ENCODE measurements at regions not wholly inside any gene's neighbourhood (a gene's known extent, or its start where the extent isn't known, plus 50 kb on each side); places are given as distances from the start of the nearest gene placed in this dataset.

DNA sequence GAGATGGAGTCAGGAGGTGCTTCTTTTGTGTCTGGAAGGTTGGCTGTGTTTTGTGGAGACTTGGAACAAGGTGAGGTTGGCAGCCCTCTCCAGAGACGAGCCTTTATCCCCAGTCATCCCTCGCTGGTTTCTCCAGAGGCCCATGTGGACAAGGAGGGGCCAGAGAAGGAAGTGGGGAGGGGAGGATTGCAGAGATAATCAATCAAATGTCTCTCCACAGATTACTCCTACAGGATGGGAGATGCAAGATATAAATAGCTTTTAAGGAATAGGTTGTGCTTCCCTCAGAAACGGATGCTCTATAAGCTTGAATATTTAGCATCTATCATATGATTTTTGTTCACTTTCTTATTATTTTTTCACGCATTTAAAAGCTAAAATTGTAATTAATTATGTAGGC, 70.4 kb upstream of the VWDE start:
- H3K27ac Mint-ChIP-seq (ENCODE audit: unreplicated experiment): no peak overlapping the region
- no peaks in the 10 kb centered on the region for H3K9me3 Mint-ChIP-seq (ENCODE audit: unreplicated experiment)
- H3K36me3 Mint-ChIP-seq (ENCODE audit: unreplicated experiment): no peaks in the 10 kb centered on the region
- H3K4me3 Mint-ChIP-seq (ENCODE audit: unreplicated experiment): no peak overlapping the region
- DNase-seq: no peak
- no peaks in the 10 kb centered on the region for H3K4me1 Mint-ChIP-seq (ENCODE audit: low read depth, unreplicated experiment)
- no peaks in the 10 kb centered on the region for H3K27me3 Mint-ChIP-seq (ENCODE audit: unreplicated experiment)
- TF ChIP-seq, protein P1, sequence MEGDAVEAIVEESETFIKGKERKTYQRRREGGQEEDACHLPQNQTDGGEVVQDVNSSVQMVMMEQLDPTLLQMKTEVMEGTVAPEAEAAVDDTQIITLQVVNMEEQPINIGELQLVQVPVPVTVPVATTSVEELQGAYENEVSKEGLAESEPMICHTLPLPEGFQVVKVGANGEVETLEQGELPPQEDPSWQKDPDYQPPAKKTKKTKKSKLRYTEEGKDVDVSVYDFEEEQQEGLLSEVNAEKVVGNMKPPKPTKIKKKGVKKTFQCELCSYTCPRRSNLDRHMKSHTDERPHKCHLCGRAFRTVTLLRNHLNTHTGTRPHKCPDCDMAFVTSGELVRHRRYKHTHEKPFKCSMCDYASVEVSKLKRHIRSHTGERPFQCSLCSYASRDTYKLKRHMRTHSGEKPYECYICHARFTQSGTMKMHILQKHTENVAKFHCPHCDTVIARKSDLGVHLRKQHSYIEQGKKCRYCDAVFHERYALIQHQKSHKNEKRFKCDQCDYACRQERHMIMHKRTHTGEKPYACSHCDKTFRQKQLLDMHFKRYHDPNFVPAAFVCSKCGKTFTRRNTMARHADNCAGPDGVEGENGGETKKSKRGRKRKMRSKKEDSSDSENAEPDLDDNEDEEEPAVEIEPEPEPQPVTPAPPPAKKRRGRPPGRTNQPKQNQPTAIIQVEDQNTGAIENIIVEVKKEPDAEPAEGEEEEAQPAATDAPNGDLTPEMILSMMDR (IDR thresholded peaks at IDR 0.05; ENCODE audit: partially characterized antibody, unreplicated experiment): no peak

DNA sequence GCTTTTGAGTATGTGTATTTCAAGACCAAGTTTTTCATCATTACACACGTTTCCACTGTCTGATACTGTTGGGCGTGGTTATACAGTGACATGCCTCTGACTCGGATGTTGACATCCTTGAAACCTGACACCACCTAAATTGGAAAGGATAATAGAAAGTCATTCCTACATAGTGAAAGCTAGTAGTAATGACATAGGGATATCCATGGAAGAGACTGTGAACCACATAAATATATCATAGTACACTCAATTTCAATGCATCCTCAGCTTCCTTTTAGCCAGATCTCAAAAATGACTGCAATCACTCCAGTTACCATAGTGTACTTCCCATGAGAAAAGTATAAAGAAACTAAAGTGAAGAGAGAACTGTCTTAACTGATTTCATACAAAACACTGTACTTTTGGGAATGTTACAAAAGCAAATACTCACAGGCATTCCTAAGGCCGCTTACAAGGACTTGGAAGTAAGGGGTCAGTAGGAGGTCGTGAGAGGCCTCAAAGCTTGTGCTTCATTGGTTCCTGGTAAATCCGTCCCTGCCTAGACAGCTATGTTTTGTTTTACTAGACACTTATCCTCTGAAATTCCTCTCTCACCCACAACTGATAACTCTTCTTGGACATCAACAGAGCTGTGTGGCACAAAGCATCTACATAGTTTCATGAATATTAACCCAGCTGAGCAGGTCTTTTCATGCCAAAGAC, 71.8 kb upstream of the VWDE start:
- H3K27me3 Mint-ChIP-seq (ENCODE audit: unreplicated experiment): no peaks in the 10 kb centered on the region
- no peak overlapping the region for H3K27ac Mint-ChIP-seq (ENCODE audit: unreplicated experiment)
- H3K9me3 Mint-ChIP-seq (ENCODE audit: unreplicated experiment): no peaks in the 10 kb centered on the region
- no peaks in the 10 kb centered on the region for H3K4me1 Mint-ChIP-seq (ENCODE audit: low read depth, unreplicated experiment)
- no peaks in the 10 kb centered on the region for H3K36me3 Mint-ChIP-seq (ENCODE audit: unreplicated experiment)
- DNase-seq: no peak
- H3K4me3 Mint-ChIP-seq (ENCODE audit: unreplicated experiment): no peak overlapping the region
- TF ChIP-seq, protein P1 (IDR thresholded peaks at IDR 0.05; ENCODE audit: partially characterized antibody, unreplicated experiment): no peak

DNA sequence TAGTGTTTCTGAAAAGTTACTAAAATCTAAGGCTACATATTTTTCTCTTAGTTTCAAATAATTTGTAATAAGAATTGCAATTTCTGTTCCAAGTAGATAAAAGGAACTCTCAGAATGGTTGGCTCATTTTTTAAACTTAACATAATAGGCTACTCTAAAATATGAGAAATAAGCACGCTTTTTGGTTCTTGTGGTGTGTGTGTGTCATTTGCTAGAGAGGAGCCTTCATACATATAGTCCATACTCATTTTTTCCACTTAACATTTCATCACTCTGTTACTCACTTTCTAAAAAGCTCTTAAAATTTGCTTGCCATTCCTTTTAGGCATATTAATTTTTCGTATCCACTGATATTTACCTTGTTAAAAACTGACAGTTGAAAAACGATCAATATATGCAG, 74.0 kb upstream of the VWDE start:
- no peak for DNase-seq
- TF ChIP-seq, protein P1 (IDR thresholded peaks at IDR 0.05; ENCODE audit: partially characterized antibody, unreplicated experiment): no peak
- Mint-ChIP-seq H3K36me3 (ENCODE audit: unreplicated experiment) (no peaks in the 10 kb centered on the region), H3K27ac (ENCODE audit: unreplicated experiment) (no peak overlapping the region), H3K27me3 (ENCODE audit: unreplicated experiment) (no peaks in the 10 kb centered on the region), H3K9me3 (ENCODE audit: unreplicated experiment) (no peaks in the 10 kb centered on the region), H3K4me3 (ENCODE audit: unreplicated experiment) (no peak overlapping the region), H3K4me1 (ENCODE audit: low read depth, unreplicated experiment) (no peaks in the 10 kb centered on the region)

DNA sequence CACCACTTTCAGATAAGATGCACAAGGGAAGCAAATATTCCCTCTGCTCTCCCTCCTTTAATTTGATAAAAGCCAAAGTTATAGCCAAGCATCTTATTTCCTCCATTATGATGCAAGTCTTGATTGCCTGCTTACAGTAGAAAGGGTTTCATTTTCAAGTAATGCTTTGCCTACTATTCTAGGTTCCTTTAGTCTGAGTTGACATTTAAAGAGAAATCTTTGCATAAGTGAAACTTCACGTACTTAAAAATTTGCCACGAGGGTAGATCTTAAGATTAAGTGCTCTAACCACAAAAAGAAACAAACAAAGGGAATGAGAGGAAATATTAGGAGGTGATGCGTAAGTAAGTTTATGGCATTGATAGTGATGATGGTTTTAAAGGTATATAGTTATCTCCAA, 78.1 kb upstream of the VWDE start:
- TF ChIP-seq, protein P1 (IDR thresholded peaks at IDR 0.05; ENCODE audit: partially characterized antibody, unreplicated experiment): no peak
- no peaks in the 10 kb centered on the region for H3K36me3 Mint-ChIP-seq (ENCODE audit: unreplicated experiment)
- no peaks in the 10 kb centered on the region for H3K27me3 Mint-ChIP-seq (ENCODE audit: unreplicated experiment)
- no peak overlapping the region for H3K4me3 Mint-ChIP-seq (ENCODE audit: unreplicated experiment)
- DNase-seq: no peak
- no peak overlapping the region for H3K27ac Mint-ChIP-seq (ENCODE audit: unreplicated experiment)
- H3K4me1 Mint-ChIP-seq (ENCODE audit: low read depth, unreplicated experiment): no peaks in the 10 kb centered on the region
- H3K9me3 Mint-ChIP-seq (ENCODE audit: unreplicated experiment): no peaks in the 10 kb centered on the region

DNA sequence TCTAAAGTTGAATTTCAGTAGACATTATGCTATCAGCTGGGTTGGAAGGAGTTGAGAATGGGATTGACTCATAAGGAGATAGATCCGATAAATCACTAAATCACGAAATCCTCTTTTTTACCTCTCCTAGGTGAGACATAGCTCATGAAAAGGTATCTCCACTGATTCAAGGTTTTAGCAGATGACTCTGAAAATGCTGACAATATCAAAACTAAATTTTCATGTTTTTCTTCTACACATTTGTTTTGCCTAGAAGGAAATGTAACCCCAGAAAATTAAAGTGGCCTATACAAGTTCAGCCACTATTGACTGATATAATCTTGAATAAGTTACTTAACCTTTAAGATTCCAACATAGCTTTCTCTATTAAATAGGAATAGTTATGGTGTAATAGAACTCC, 82.2 kb upstream of the VWDE start:
- DNase-seq: no peak
- Mint-ChIP-seq H3K4me3 (ENCODE audit: unreplicated experiment) (no peak overlapping the region), H3K4me1 (ENCODE audit: low read depth, unreplicated experiment) (peaks cover 10% of the 10 kb centered on the region), H3K27ac (ENCODE audit: unreplicated experiment) (no peak overlapping the region), H3K27me3 (ENCODE audit: unreplicated experiment) (no peaks in the 10 kb centered on the region), H3K9me3 (ENCODE audit: unreplicated experiment) (no peaks in the 10 kb centered on the region), H3K36me3 (ENCODE audit: unreplicated experiment) (no peaks in the 10 kb centered on the region)
- TF ChIP-seq, protein P1 (IDR thresholded peaks at IDR 0.05; ENCODE audit: partially characterized antibody, unreplicated experiment): no peak
